Stomach smooth muscle (tissue), 2 donors: ENCODE measurements at regions not wholly inside any gene's neighbourhood (a gene's known extent, or its start where the extent isn't known, plus 50 kb on each side); places are given as distances from the start of the nearest gene placed in this dataset.
"Not testable (repeated sequence)": the region's sequence is repeated elsewhere in the genome, so short reads cannot be mapped to it uniquely, and the experiment has no call there.

Experiments
- H3K27ac ChIP-seq: one replicate; pipeline ENCODE4 v1.7.0; 2013; ENCODE audit warnings: mild to moderate bottlenecking, low read length, inconsistent platforms
- H3K27me3 ChIP-seq, 2 donors: one replicate each; pipeline ENCODE4 v1.7.0; 2013; ENCODE audit warnings: low read length in 2 of 2; ENCODE audit not compliant: insufficient read depth in 2 of 2, control insufficient read depth in 1 of 2
- H3K36me3 ChIP-seq, 2 donors: one replicate each; pipeline ENCODE4 v1.7.0; 2013; ENCODE audit warnings: low read length in 2 of 2; ENCODE audit not compliant: control insufficient read depth in 2 of 2, insufficient read depth in 2 of 2
- H3K4me1 ChIP-seq: one replicate; pipeline ENCODE4 v1.7.0; 2013; ENCODE audit warnings: low read length; ENCODE audit not compliant: control insufficient read depth, insufficient read depth
- H3K4me3 ChIP-seq, 2 donors: one replicate each; pipeline ENCODE4 v1.7.0; 2013; ENCODE audit warnings: low read length in 2 of 2
- H3K9ac ChIP-seq, 2 donors: one replicate each; pipeline ENCODE4 v1.7.0; 2013; ENCODE audit warnings: low read length in 2 of 2, mild to moderate bottlenecking in 1 of 2
- H3K9me3 ChIP-seq, 2 donors: one replicate each; pipeline ENCODE4 v1.7.0; 2013; ENCODE audit warnings: low read length in 2 of 2; ENCODE audit not compliant: control insufficient read depth in 2 of 2
- donor health status: healthy.
- donor health status: Pancreatic carcinoma.

GRCh38 chr2:145749556-145749955 is 1229.6 kb upstream of the ZEB2 start:
- Histone ChIP-seq H3K9ac (no peak overlapping the region), H3K36me3 (no peaks in the 10 kb centered on the region), H3K4me3 (no peak overlapping the region), H3K27ac (no peak overlapping the region), H3K4me1 (peaks cover 17% of the 10 kb centered on the region), H3K27me3 (no peaks in the 10 kb centered on the region), H3K9me3 (no peaks in the 10 kb centered on the region)

- Histone ChIP-seq H3K9ac (no peak overlapping the region), H3K4me1 (peaks cover 17% of the 10 kb centered on the region)
Measured at GRCh38 chr2:145748927-145749326, 1229.0 kb upstream of the ZEB2 start.

GRCh38 chr2:145747715-145748114 is 1227.8 kb upstream of the ZEB2 start:
- no peak overlapping the region for H3K4me3 ChIP-seq
- H3K4me1 ChIP-seq: peaks cover 11% of the 10 kb centered on the region
- no peak overlapping the region for H3K9ac ChIP-seq
- no peaks in the 10 kb centered on the region for H3K27me3 ChIP-seq
- H3K9me3 ChIP-seq: no peaks in the 10 kb centered on the region
- no peaks in the 10 kb centered on the region for H3K36me3 ChIP-seq
- no peak overlapping the region for H3K27ac ChIP-seq

More at GRCh38 chr2:145748927-145749326, 1229.0 kb upstream of the ZEB2 start:
- H3K27ac ChIP-seq: no peak overlapping the region
- no peaks in the 10 kb centered on the region for H3K9me3 ChIP-seq
- H3K36me3 ChIP-seq: no peaks in the 10 kb centered on the region
- no peak overlapping the region for H3K4me3 ChIP-seq
- H3K27me3 ChIP-seq: no peaks in the 10 kb centered on the region

DNA sequence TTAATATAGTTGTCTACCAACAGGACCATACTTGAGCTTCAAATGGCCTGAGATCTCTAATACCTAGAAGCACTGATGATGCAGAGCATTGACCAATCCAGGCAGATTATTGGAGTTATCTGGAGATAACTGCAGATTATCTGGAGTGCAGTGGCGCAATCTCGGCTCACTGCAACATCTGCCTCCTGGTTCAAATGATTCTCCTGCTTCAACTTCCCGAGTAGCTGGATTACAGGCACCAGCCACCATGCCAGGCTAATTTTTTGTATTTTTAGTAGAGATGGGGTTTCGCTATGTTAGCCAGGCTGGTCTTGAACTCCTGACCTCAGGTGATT is 1225.4 kb upstream of the ZEB2 start:
- not testable (repeated sequence) for H3K4me1 ChIP-seq, H3K9ac ChIP-seq, H3K27me3 ChIP-seq, H3K36me3 ChIP-seq, H3K27ac ChIP-seq, H3K4me3 ChIP-seq, H3K9me3 ChIP-seq

DNA sequence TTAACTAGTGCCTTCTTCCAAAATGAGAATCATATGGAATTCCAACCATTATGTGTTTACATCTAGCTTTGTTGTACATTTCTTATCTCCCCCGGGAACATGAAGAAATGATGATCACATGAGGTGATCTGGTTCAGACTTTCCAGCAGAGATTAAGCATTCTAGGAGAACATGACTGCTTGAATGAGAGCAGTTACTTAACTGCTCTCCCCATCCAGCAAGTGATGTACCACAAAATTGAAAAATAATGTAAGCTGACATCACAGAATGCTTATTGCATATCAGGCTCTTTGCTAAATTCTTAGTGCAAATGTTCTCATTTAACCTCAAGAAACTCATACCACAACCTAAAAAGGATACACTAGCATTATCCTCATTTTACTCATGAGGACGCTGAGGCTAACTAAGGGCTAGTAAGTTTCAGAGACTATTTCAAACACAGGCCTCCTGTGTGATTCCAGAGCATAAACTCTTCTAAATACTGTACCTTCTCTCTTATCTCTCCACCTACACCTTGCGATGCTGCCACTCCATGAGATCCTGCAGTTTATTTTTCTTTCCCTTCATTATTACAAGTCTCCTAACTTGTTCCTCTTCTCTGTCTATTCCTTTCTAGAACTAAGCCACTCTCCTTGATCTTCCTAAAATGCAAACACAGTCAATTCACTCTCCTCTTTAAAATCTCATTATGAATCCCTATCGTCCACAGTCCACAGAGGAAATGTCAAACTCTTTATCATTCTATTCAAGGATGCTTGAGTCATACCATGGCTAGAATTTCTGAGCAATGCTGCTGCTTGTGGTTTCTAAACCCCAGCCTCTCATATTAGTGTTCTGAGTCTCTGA is 1224.8 kb upstream of the ZEB2 start:
- Histone ChIP-seq H3K4me1 (no peaks in the 10 kb centered on the region), H3K27ac (no peak overlapping the region), H3K36me3 (no peaks in the 10 kb centered on the region), H3K9ac (no peak overlapping the region), H3K9me3 (no peaks in the 10 kb centered on the region), H3K4me3 (no peak overlapping the region), H3K27me3 (no peaks in the 10 kb centered on the region)

GRCh38 chr2:145743011-145743410 is 1223.1 kb upstream of the ZEB2 start:
- Histone ChIP-seq H3K36me3 (no peaks in the 10 kb centered on the region), H3K4me1 (no peaks in the 10 kb centered on the region), H3K27ac (no peak overlapping the region), H3K4me3 (no peak overlapping the region), H3K9ac (no peak overlapping the region), H3K9me3 (no peaks in the 10 kb centered on the region), H3K27me3 (no peaks in the 10 kb centered on the region)

GRCh38 chr2:145741636-145742035 is 1221.7 kb upstream of the ZEB2 start:
- H3K4me3 ChIP-seq: no peak overlapping the region
- no peaks in the 10 kb centered on the region for H3K9me3 ChIP-seq
- no peak overlapping the region for H3K27ac ChIP-seq
- H3K36me3 ChIP-seq: no peaks in the 10 kb centered on the region
- H3K9ac ChIP-seq: no peak overlapping the region
- H3K4me1 ChIP-seq: no peaks in the 10 kb centered on the region
- no peaks in the 10 kb centered on the region for H3K27me3 ChIP-seq

DNA sequence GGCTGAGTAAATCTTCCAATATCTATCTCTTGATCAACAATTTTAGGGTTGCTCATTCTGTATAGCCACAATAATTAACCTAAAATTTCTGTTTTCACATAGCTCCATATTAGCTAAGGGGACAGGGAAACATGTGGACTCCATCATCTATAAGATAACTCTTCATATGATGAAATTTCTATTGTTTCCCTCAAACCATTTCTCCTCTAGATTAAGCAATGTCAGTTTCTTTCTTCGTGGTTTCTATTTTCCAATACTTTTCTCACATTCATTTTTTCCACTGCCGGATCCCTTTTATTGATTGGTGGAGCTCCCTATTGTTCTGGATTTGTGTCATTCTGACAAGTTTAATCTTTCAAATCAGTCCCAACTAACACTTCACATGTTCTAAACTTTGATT is 1221.3 kb upstream of the ZEB2 start:
- H3K9ac ChIP-seq: no peak overlapping the region
- no peak overlapping the region for H3K4me3 ChIP-seq
- no peaks in the 10 kb centered on the region for H3K36me3 ChIP-seq
- H3K9me3 ChIP-seq: no peaks in the 10 kb centered on the region
- no peaks in the 10 kb centered on the region for H3K27me3 ChIP-seq
- no peak overlapping the region for H3K27ac ChIP-seq
- H3K4me1 ChIP-seq: no peaks in the 10 kb centered on the region

DNA sequence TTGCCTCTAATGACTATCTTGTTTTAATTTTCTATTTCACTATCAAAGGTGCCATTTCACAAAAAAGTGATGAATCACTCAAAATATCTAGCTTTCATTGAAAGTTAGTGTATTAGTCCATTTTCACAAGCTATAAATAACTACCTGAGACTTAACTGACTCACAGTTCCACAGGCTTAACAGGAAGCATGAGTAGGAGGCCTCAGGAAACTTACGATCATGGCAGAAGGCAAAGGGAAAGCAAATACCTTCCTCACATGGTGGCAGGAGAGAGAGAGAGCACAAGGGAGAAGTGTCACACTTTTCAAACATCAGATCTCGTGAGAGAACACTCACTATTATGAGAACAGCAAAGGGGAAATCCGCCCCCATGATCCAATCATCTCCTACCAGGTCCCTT is 1220.4 kb upstream of the ZEB2 start:
- Histone ChIP-seq H3K4me3 (no peak overlapping the region), H3K9ac (no peak overlapping the region), H3K27me3 (no peaks in the 10 kb centered on the region), H3K4me1 (no peaks in the 10 kb centered on the region), H3K27ac (no peak overlapping the region), H3K9me3 (no peaks in the 10 kb centered on the region), H3K36me3 (no peaks in the 10 kb centered on the region)

DNA sequence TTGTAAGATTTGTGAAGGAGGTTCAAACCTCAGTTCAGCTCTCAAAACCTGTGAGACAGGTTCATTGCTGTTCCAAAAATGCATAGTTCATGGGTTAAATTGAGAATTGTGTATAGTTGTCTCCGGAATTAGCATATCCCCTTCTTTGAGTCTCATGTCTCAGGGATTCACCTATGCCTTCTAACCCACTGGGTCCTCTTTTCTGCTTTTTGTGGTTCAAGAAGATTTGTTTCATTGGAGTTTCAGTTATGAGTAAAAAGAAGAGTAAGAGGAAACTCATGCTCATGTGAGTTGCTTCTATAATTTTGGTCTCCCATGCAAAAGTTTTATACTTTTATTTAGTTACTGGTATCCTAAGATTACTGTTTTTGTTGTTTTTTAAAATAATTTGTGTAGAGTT is 1219.8 kb upstream of the ZEB2 start:
- no peak overlapping the region for H3K9ac ChIP-seq
- H3K9me3 ChIP-seq: no peaks in the 10 kb centered on the region
- H3K27me3 ChIP-seq: no peaks in the 10 kb centered on the region
- H3K4me3 ChIP-seq: no peak overlapping the region
- H3K27ac ChIP-seq: no peak overlapping the region
- H3K36me3 ChIP-seq: no peaks in the 10 kb centered on the region
- no peaks in the 10 kb centered on the region for H3K4me1 ChIP-seq

DNA sequence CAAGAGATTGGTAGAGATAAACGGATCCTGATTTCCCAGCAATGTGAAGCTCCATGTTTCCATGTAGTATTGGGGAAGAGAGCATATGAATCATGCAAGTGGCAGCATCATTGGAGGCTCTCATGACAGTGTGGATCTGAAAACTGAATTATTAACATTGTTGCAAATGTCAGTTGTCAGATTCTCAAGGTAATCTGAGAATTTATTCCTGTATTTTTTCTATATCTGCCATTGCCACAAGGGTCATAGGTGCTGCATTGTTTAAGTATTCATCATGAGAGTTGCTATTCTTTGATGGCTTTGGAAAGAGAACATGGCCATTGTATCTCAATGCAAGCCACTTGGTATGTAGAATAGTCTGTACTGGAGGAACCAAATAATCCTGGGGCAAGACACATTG is 1217.0 kb upstream of the ZEB2 start:
- Histone ChIP-seq H3K27ac (no peak overlapping the region), H3K9ac (no peak overlapping the region), H3K4me3 (no peak overlapping the region), H3K9me3 (no peaks in the 10 kb centered on the region), H3K36me3 (no peaks in the 10 kb centered on the region), H3K27me3 (no peaks in the 10 kb centered on the region), H3K4me1 (no peaks in the 10 kb centered on the region)
